ENCODE measurements at regions not wholly inside any gene's neighbourhood (a gene's known extent, or its start where the extent isn't known, plus 50 kb on each side); places are given as distances from the start of the nearest gene placed in this dataset.

DNA sequence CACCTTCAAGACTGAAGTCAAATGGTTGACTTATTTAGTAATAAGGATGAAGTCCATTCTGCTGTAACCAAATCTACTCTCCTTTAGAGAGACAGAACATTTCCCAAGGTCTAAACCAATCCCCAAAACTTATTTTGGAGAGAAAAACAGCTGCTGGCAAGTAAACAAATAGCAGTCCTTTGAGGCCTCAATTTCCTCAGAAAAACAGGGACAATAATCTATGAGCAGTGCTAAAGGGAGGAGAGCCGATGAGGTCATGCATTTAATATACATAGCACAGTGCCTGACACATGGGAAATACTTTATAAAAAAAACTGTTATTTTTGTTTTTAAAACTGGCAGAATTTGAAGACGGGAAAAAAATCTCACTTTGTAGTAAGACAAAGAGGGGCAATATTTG is 526.0 kb downstream of the EPM2A start:
- no peak for DNase-seq (ENCODE audit: low spot score)
- no peak for TF ChIP-seq CTCF (IDR thresholded peaks at IDR 0.05; ENCODE audit: extremely low read depth, missing control alignments)

- DNase-seq (ENCODE audit: low spot score) = no peak
- no peak for TF ChIP-seq CTCF (IDR thresholded peaks at IDR 0.05; ENCODE audit: extremely low read depth, missing control alignments)
Observed at GRCh38 chr6:145212813-145213212, 522.5 kb downstream of the EPM2A start.

DNA sequence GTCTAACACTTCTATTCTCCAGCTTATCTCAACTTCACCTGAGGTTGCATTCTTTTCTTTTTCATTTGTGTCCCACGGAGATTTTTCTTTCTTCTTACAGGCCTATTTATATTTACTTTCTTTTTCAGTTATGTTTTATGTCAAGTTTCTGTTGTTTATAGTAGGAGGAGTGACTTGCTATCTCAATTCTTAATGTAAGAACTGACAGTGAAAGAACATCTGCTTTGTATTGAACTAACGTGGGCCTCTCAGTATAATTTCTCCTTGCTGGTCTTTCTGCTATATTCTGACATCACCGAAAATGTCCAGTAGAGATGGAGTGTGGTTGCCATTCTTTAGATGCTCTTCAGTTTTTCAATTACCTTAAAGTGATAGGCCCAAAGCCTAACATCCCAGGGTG is 521.7 kb downstream of the EPM2A start:
- DNase-seq (ENCODE audit: low spot score) = peak; percentile 24

DNA sequence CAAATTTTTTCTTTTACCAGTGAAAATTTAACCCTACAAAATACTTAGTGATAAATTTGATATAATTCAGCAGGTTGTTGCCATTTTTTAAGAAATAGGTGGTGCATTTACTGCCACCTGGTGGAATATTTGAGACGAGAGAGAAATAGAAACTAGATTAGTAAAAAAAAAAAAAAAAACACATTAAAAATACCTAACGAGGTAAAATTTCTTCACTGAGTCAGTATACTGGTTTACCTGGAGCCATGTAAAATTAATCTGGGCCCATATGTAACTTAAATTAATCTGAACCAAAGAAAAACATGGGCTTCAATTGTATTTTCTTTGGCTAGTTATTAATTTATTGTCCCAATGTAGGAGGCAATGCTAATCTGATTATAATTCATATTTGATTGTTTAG is 520.8 kb downstream of the EPM2A start:
- DNase-seq (ENCODE audit: low spot score) = no peak
- peak; percentile 13 for TF ChIP-seq CTCF (IDR thresholded peaks at IDR 0.05; ENCODE audit: extremely low read depth, missing control alignments)

More for the DNA sequence above, 521.7 kb downstream of the EPM2A start:
- TF ChIP-seq CTCF (IDR thresholded peaks at IDR 0.05; ENCODE audit: extremely low read depth, missing control alignments) = no peak

GRCh38 chr6:145224450-145224849 is 510.9 kb downstream of the EPM2A start:
- TF ChIP-seq CTCF (IDR thresholded peaks at IDR 0.05; ENCODE audit: extremely low read depth, missing control alignments) = no peak
- DNase-seq (ENCODE audit: low spot score) = no peak

GRCh38 chr6:145225500-145225899 is 509.8 kb downstream of the EPM2A start:
- DNase-seq (ENCODE audit: low spot score) = no peak
- no peak for TF ChIP-seq CTCF (IDR thresholded peaks at IDR 0.05; ENCODE audit: extremely low read depth, missing control alignments)

- no peak for TF ChIP-seq CTCF (IDR thresholded peaks at IDR 0.05; ENCODE audit: extremely low read depth, missing control alignments)
- DNase-seq (ENCODE audit: low spot score) = no peak
Observed at GRCh38 chr6:145227593-145227992, 507.7 kb downstream of the EPM2A start.

Data from GM20000 (cell line).